Jurkat, Clone E6-1 (cell line): ENCODE measurements at regions not wholly inside any gene's neighbourhood (a gene's known extent, or its start where the extent isn't known, plus 50 kb on each side); places are given as distances from the start of the nearest gene placed in this dataset.
"Not testable (repeated sequence)": the region's sequence is repeated elsewhere in the genome, so short reads cannot be mapped to it uniquely, and the experiment has no call there.

ENCODE experiments used
- DNase-seq: peaks from one replicate; pipeline ENCODE4 v3.0.0-alpha.2; 2011; ENCODE audit warnings: low read depth, low spot score
- H3K4me3 ChIP-seq: 2 replicates; pipeline ENCODE4 v1.5.1; 2011; ENCODE audit warnings: mild to moderate bottlenecking, low read length, control low read depth, moderate library complexity

- H3K4me3 ChIP-seq, result no peak overlapping the region
- no peak for DNase-seq
Measured at GRCh38 chr11:110347660-110348059, 51.2 kb upstream of the RDX start.

- H3K4me3 ChIP-seq, result no peak overlapping the region
- DNase-seq, result no peak
Measured at GRCh38 chr11:110349138-110349996, 53.0 kb upstream of the RDX start.

- not testable (repeated sequence) for DNase-seq, H3K4me3 ChIP-seq
Measured at GRCh38 chr11:110349997-110350383, 53.6 kb upstream of the RDX start.

DNA sequence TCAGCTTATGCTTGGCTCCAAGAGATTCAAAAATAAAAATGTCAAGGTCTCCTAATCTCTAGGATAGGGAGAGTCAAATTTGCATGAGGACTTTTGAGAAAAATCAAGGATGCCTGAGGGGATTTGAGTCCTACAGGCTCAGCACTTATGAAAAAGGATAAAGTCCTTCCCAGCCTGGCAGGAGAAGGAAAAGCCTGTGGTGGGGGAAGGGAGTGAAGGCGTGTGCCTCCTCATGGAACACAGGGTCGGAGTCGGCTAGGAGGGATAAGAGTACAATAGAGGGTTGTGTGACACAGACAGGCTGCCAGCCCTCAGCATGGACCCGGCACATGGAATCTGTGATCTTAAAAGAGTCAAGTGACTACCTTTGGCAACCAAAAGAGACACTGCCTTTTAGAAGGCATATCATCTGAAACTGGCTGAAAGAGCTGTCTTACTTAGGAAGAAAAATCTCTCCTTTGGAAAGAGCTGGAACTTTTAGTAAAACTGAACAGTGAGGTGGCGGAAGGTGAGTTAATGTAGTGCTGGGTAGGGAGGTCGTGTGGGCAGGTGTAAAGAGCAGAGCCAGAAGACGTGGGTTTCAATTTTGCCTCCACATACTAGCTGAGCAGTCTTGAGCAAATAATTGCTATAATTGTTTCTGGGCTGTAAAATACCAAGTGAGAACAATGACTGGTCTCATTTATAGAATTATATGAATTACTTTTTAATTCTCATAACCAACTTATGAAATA is 58.8 kb upstream of the RDX start:
- H3K4me3 ChIP-seq, result no peak overlapping the region
- DNase-seq, result no peak

- no peak for DNase-seq
- no peak overlapping the region for H3K4me3 ChIP-seq
Measured at GRCh38 chr11:110356762-110357671, 60.6 kb upstream of the RDX start.

- DNase-seq, result no peak
Measured at GRCh38 chr11:110358336-110358735, 61.9 kb upstream of the RDX start.

GRCh38 chr11:110360781-110361408 is 64.5 kb upstream of the RDX start:
- DNase-seq, H3K4me3 ChIP-seq: not testable (repeated sequence)

More at GRCh38 chr11:110358336-110358735, 61.9 kb upstream of the RDX start:
- H3K4me3 ChIP-seq, result no peak overlapping the region

GRCh38 chr11:110362971-110363509 is 66.6 kb upstream of the RDX start:
- DNase-seq, result no peak
- no peak overlapping the region for H3K4me3 ChIP-seq

- no peak for DNase-seq
- no peak overlapping the region for H3K4me3 ChIP-seq
Measured at GRCh38 chr11:110366291-110366690, 63.5 kb upstream of the FDX1 start.

DNA sequence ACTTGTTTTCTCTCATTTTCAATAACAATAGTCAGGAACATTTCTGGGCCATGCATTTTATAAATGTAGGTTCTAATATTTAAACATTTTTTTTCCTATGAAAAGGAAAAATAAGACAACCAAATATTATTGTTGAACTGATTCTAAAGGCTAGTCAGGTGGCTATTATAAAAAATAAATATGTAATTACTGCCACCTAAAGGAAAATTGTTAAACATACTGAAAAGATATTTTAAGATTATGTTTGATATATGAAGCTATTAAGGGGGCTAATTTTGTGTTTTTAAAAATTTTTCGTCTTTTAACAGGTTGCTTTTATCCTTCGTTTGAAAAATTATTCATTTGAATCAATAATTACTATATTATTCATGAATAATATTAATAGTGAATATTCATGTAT is 62.2 kb upstream of the FDX1 start:
- no peak overlapping the region for H3K4me3 ChIP-seq
- DNase-seq, result no peak

- DNase-seq, result no peak
- no peak overlapping the region for H3K4me3 ChIP-seq
Measured at GRCh38 chr11:110371084-110371483, 58.7 kb upstream of the FDX1 start.

DNA sequence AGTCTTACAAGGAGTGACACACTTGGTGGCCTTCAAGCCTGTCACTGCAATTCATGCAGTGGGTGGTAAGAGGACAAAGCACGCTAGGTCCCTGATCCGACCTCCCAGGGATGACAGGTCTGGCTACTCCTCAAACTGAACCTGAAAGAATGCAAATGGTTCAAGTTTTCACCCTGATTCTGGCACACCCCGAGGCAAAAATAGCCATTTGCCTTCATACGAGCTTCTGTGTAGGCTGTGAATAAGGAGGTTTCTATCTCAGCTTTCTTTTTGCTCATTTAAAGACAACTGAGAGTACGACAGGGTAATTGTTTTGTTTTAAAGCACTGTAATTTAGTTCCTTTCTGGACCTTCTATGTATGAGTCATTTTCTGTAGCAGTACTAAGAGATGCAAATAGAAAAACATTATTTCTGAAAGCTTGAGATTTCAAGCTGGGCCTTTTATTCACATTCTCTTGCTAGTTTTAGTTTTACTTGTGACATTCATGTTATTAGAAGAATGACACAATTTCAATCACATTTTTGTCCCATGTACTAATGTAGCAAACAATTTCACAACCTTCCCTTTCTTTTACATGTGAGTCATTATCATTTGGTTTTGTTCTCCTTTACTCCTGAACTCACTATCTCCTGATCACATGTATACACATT is 56.6 kb upstream of the FDX1 start:
- no peak overlapping the region for H3K4me3 ChIP-seq
- no peak for DNase-seq

GRCh38 chr11:110374921-110375320 is 54.8 kb upstream of the FDX1 start:
- H3K4me3 ChIP-seq, result no peak overlapping the region
- no peak for DNase-seq

DNA sequence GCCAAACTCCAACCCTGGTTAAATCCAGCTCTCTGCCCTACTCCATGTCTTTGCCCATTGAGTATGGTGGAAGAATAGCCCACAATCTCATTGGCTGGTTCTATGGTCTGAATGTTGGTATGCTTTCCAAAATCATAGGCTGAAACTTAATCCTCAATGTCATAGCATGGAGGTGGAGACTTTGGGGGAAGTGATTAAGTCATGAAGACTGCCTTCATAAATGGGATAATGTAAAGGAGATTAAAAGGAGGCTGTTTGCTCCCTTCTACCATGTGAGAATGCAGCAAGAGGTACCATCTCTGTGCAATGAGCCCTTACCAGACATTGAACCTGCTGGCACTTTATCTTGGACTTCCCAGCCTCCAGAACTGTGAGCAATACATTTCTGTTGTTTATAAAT is 54.4 kb upstream of the FDX1 start:
- no peak for DNase-seq
- no peak overlapping the region for H3K4me3 ChIP-seq

- no peak for DNase-seq
- H3K4me3 ChIP-seq, result no peak overlapping the region
Measured at GRCh38 chr11:110376021-110376420, 53.7 kb upstream of the FDX1 start.

GRCh38 chr11:110376711-110377324 is 52.9 kb upstream of the FDX1 start:
- peak; percentile 27 for DNase-seq
- H3K4me3 ChIP-seq, result no peak overlapping the region

GRCh38 chr11:110377434-110377833 is 52.3 kb upstream of the FDX1 start:
- no peak overlapping the region for H3K4me3 ChIP-seq
- no peak for DNase-seq

GRCh38 chr11:110379261-110379660 is 50.5 kb upstream of the FDX1 start:
- DNase-seq, result no peak
- H3K4me3 ChIP-seq, result no peak overlapping the region
